Neural progenitor cell (in vitro differentiated cells): ENCODE measurements at regions not wholly inside any gene's neighbourhood (a gene's known extent, or its start where the extent isn't known, plus 50 kb on each side); places are given as distances from the start of the nearest gene placed in this dataset.

Source experiments
- CTCF ChIP-seq: fragments of 200-600 bp; sonication (generic); IDR thresholded peaks from 2 replicates; pipeline ENCODE4 v1.5.1; 2017; ENCODE audit warnings: antibody characterized with exemption, mild to moderate bottlenecking
- EZH2 ChIP-seq: fragments of 200-600 bp; sonication (generic); IDR thresholded peaks from 2 replicates; pipeline ENCODE4 v1.6.1; 2017; ENCODE audit warnings: antibody characterized with exemption, mild to moderate bottlenecking, moderate library complexity
- EZH2phosphoT487 ChIP-seq: fragments of 200-600 bp; sonication (generic); IDR thresholded peaks from 2 replicates; pipeline ENCODE4 v1.6.1; 2017; ENCODE audit warnings: antibody characterized with exemption

- TF ChIP-seq CTCF (no peak), EZH2 (no peak), EZH2phosphoT487 (no peak)
Observed at GRCh38 chr6:33909737-33910136, 105.9 kb upstream of the MLN start.
